HEK293 (cell line): ENCODE measurements at regions not wholly inside any gene's neighbourhood (a gene's known extent, or its start where the extent isn't known, plus 50 kb on each side); places are given as distances from the start of the nearest gene placed in this dataset.

Source experiments
- CTCF ChIA-PET: fragments of 350-600 bp; formaldehyde crosslinking; extraction: SDS; loops from one replicate; lab custom pipeline; 2021; ENCODE audit warnings: antibody characterized with exemption; lab: Yijun Ruan, JAX
- POLR2A ChIA-PET: fragments of 300-600 bp; formaldehyde crosslinking; extraction: SDS; loops from one replicate; lab custom pipeline; 2020; ENCODE audit warnings: antibody characterized with exemption, inconsistent platforms; lab: Yijun Ruan, JAX
- H3K27ac ChIP-seq: fragments of 200-500 bp; sonication (Bioruptor generic); 2 replicates; pipeline ENCODE4 v1.5.1; 2014; ENCODE audit warnings: low read depth, low read length, control low read depth, inconsistent platforms; ENCODE audit errors: extremely low read depth
- H3K36me3 ChIP-seq, 2 experiments: fragments of 200-500 bp in 1 of 2; sonication (Bioruptor generic) in 1 of 2; 1 replicate in 1 of 2; 2 replicates in 1 of 2; pipeline ENCODE4 v1.5.1; 2014 to 2017; ENCODE audit warnings: inconsistent platforms in 2 of 2, low read length in 2 of 2; ENCODE audit not compliant: control insufficient read depth in 2 of 2, insufficient read depth in 1 of 2
- H3K4me1 ChIP-seq: fragments of 200-500 bp; sonication (Bioruptor generic); 2 replicates; pipeline ENCODE4 v1.5.1; 2014; ENCODE audit warnings: mild to moderate bottlenecking, low read length, inconsistent platforms; ENCODE audit not compliant: control insufficient read depth, insufficient read depth
- H3K4me3 ChIP-seq: 2 replicates; pipeline ENCODE4 v1.5.1; 2011; ENCODE audit warnings: low read depth, mild to moderate bottlenecking, control low read depth, low read length, moderate library complexity
- H3K9me3 ChIP-seq: fragments of 200-500 bp; sonication (Bioruptor generic); 2 replicates; pipeline ENCODE4 v1.5.1; 2014; ENCODE audit warnings: low read depth, low read length, inconsistent platforms; ENCODE audit not compliant: control insufficient read depth, insufficient read depth
- KLF8 ChIP-seq: fragments of 450-650 bp; formaldehyde crosslinking; IDR thresholded peaks from 2 replicates; pipeline ENCODE4 v1.5.1; 2016; ENCODE audit warnings: missing biosample characterization, missing genetic modification characterization
- PRDM1 ChIP-seq: fragments of 450-650 bp; formaldehyde crosslinking; IDR thresholded peaks from 2 replicates; pipeline ENCODE4; 2016; ENCODE audit warnings: missing biosample characterization, missing genetic modification characterization
- PRDM2 ChIP-seq: fragments of 450-650 bp; formaldehyde crosslinking; IDR thresholded peaks from 2 replicates; pipeline ENCODE4 v1.5.1; 2016; ENCODE audit warnings: missing biosample characterization, missing genetic modification characterization, borderline replicate concordance
- WT1 ChIP-seq: fragments of 450-650 bp; formaldehyde crosslinking; IDR thresholded peaks from 2 replicates; pipeline ENCODE4 v1.5.1; 2016; ENCODE audit warnings: missing biosample characterization, missing genetic modification characterization
- YY1 ChIP-seq: fragments of 450-650 bp; formaldehyde crosslinking; IDR thresholded peaks from 2 replicates; pipeline ENCODE4 v1.5.1; 2018; ENCODE audit warnings: missing biosample characterization, missing genetic modification characterization
- ZBTB11 ChIP-seq: fragments of 450-650 bp; formaldehyde crosslinking; conservative IDR thresholded peaks from 2 replicates; pipeline ENCODE4 v1.5.1; 2016; ENCODE audit warnings: low read depth, missing biosample characterization, missing genetic modification characterization
- ZBTB48 ChIP-seq: fragments of 450-650 bp; formaldehyde crosslinking; IDR thresholded peaks from 2 replicates; pipeline ENCODE4 v1.5.1; 2016; ENCODE audit warnings: missing biosample characterization, missing genetic modification characterization
- ZIC2 ChIP-seq: fragments of 450-650 bp; formaldehyde crosslinking; IDR thresholded peaks from 2 replicates; pipeline ENCODE4 v1.5.1; 2016; ENCODE audit warnings: missing biosample characterization, missing genetic modification characterization
- ZNF184 ChIP-seq: fragments of 450-650 bp; IDR thresholded peaks from 2 replicates; pipeline ENCODE4 v1.5.1; 2018; ENCODE audit warnings: missing biosample characterization, mild to moderate bottlenecking, missing genetic modification characterization
- ZNF26 ChIP-seq: fragments of 450-650 bp; formaldehyde crosslinking; IDR thresholded peaks from 2 replicates; pipeline ENCODE4 v1.5.1; 2016; ENCODE audit warnings: missing biosample characterization, missing genetic modification characterization
- ZNF341 ChIP-seq: fragments of 450-650 bp; formaldehyde crosslinking; IDR thresholded peaks from 2 replicates; pipeline ENCODE4; 2016; ENCODE audit warnings: low read depth, missing biosample characterization, missing genetic modification characterization
- ZNF423 ChIP-seq: fragments of 450-650 bp; formaldehyde crosslinking; IDR thresholded peaks from 2 replicates; pipeline ENCODE4 v1.5.1; 2016; ENCODE audit warnings: missing biosample characterization, missing genetic modification characterization
- ZNF585B ChIP-seq: fragments of 450-650 bp; formaldehyde crosslinking; IDR thresholded peaks from 2 replicates; pipeline ENCODE4 v1.5.1; 2016; ENCODE audit warnings: missing biosample characterization, missing genetic modification characterization
- ZNF610 ChIP-seq: fragments of 450-650 bp; formaldehyde crosslinking; IDR thresholded peaks from 2 replicates; pipeline ENCODE4 v1.5.1; 2016; ENCODE audit warnings: missing biosample characterization, missing genetic modification characterization, borderline replicate concordance
- ZNF76 ChIP-seq: fragments of 450-650 bp; formaldehyde crosslinking; IDR thresholded peaks from 2 replicates; pipeline ENCODE4; 2016; ENCODE audit warnings: low read depth, missing biosample characterization, missing genetic modification characterization, borderline replicate concordance
- ZNF785 ChIP-seq: fragments of 450-650 bp; formaldehyde crosslinking; IDR thresholded peaks from 2 replicates; pipeline ENCODE4 v1.5.1; 2016; ENCODE audit warnings: missing biosample characterization, missing genetic modification characterization
- ZSCAN5A ChIP-seq: fragments of 450-650 bp; formaldehyde crosslinking; IDR thresholded peaks from 2 replicates; pipeline ENCODE4 v1.5.1; 2016; ENCODE audit warnings: missing biosample characterization, missing genetic modification characterization

- H3K4me1 ChIP-seq: no peaks in the 10 kb centered on the region
- ChIA-PET POLR2A (no interaction called here), CTCF (no interaction called here)
- no peaks in the 10 kb centered on the region for H3K9me3 ChIP-seq
- H3K36me3 ChIP-seq: no peaks in the 10 kb centered on the region
- no peak overlapping the region for H3K4me3 ChIP-seq
- no peak overlapping the region for H3K27ac ChIP-seq
- TF ChIP-seq KLF8 (no peak), YY1 (no peak), ZSCAN5A (tag by site-specific recombination) (no peak), ZNF785 (tag by site-specific recombination) (no peak), ZNF341 (tag by site-specific recombination) (no peak), ZNF76 (tag by site-specific recombination) (no peak), PRDM1 (no peak), ZNF423 (tag by site-specific recombination) (no peak), ZNF184 (tag by site-specific recombination) (no peak), ZIC2 (tag by site-specific recombination) (no peak), ZNF610 (tag by site-specific recombination) (no peak), ZBTB48 (tag by site-specific recombination) (no peak)
Measured at GRCh38 chr6:74631564-74631963, 574.3 kb downstream of the COL12A1 start.

GRCh38 chr6:74626288-74626687 is 579.6 kb downstream of the COL12A1 start:
- no peak overlapping the region for H3K4me3 ChIP-seq
- ChIA-PET POLR2A (no interaction called here), CTCF (no interaction called here)
- H3K4me1 ChIP-seq: no peaks in the 10 kb centered on the region
- no peaks in the 10 kb centered on the region for H3K36me3 ChIP-seq
- H3K27ac ChIP-seq: no peak overlapping the region
- TF ChIP-seq ZNF610 (tag by site-specific recombination): no peak
- TF ChIP-seq PRDM2 (tag by site-specific recombination): no peak
- no peak for TF ChIP-seq ZNF26 (tag by site-specific recombination)
- no peak for TF ChIP-seq WT1 (tag by site-specific recombination)
- TF ChIP-seq KLF8: no peak
- TF ChIP-seq ZNF585B (tag by site-specific recombination): no peak
- TF ChIP-seq ZBTB11 (tag by site-specific recombination): no peak
- no peaks in the 10 kb centered on the region for H3K9me3 ChIP-seq
